PC-3 (cell line): ENCODE measurements at regions not wholly inside any gene's neighbourhood (a gene's known extent, or its start where the extent isn't known, plus 50 kb on each side); places are given as distances from the start of the nearest gene placed in this dataset.

Experiments used
- CTCF ChIP-seq: fragments of 300-600 bp; sonication (generic); conservative IDR thresholded peaks from 2 replicates; pipeline ENCODE4 v1.5.1; 2017; ENCODE audit warnings: antibody characterized with exemption, low read depth, mild to moderate bottlenecking, low read length
- EZH2 ChIP-seq: fragments of 300-600 bp; sonication (generic); IDR thresholded peaks from one replicate; pipeline ENCODE4 v1.6.1; 2017; ENCODE audit warnings: antibody characterized with exemption, mild to moderate bottlenecking, low read length; ENCODE audit not compliant: unreplicated experiment
- EZH2phosphoT487 ChIP-seq: fragments of 300-600 bp; sonication (generic); IDR thresholded peaks from 2 replicates; pipeline ENCODE4 v1.6.1; 2018; ENCODE audit warnings: mild to moderate bottlenecking, antibody characterized with exemption, low read length, borderline replicate concordance

- TF ChIP-seq CTCF (no peak), EZH2 (no peak), EZH2phosphoT487 (no peak)
Measured at GRCh38 chr12:28027328-28027727, 54.8 kb upstream of the PTHLH start.
